ENCODE measurements at regions not wholly inside any gene's neighbourhood (a gene's known extent, or its start where the extent isn't known, plus 50 kb on each side); places are given as distances from the start of the nearest gene placed in this dataset.
"Not testable (repeated sequence)": the region's sequence is repeated elsewhere in the genome, so short reads cannot be mapped to it uniquely, and the experiment has no call there.

GRCh38 chr1:116185161-116185701 is 74.0 kb downstream of the MAB21L3 start:
- no peak overlapping the region for H3K27ac ChIP-seq
- no peak for DNase-seq (ENCODE audit: low read depth, low spot score)

GRCh38 chr1:116189481-116189880 is 78.3 kb downstream of the MAB21L3 start:
- no peak overlapping the region for H3K27ac ChIP-seq
- DNase-seq (ENCODE audit: low read depth, low spot score), result no peak

- no peak overlapping the region for H3K27ac ChIP-seq
These were observed 80.1 kb downstream of the MAB21L3 start for GRCh38 chr1:116191294-116191693.

GRCh38 chr1:116193768-116194167 is 82.6 kb downstream of the MAB21L3 start:
- H3K27ac ChIP-seq, result no peak overlapping the region

More at GRCh38 chr1:116191294-116191693, 80.1 kb downstream of the MAB21L3 start:
- no peak for DNase-seq (ENCODE audit: low read depth, low spot score)

GRCh38 chr1:116194568-116194967 is 83.4 kb downstream of the MAB21L3 start:
- no peak for DNase-seq (ENCODE audit: low read depth, low spot score)
- no peak overlapping the region for H3K27ac ChIP-seq

More at GRCh38 chr1:116193768-116194167, 82.6 kb downstream of the MAB21L3 start:
- no peak for DNase-seq (ENCODE audit: low read depth, low spot score)

GRCh38 chr1:116195077-116195868 is 84.1 kb downstream of the MAB21L3 start:
- H3K27ac ChIP-seq, result no peak overlapping the region
- DNase-seq (ENCODE audit: low read depth, low spot score), result no peak

- not testable (repeated sequence) for H3K27ac ChIP-seq; DNase-seq (ENCODE audit: low read depth, low spot score)
These were observed 89.1 kb downstream of the MAB21L3 start for GRCh38 chr1:116200343-116200742.

GRCh38 chr1:116201911-116202310 is 90.7 kb downstream of the MAB21L3 start:
- no peak overlapping the region for H3K27ac ChIP-seq
- no peak for DNase-seq (ENCODE audit: low read depth, low spot score)

GRCh38 chr1:116203181-116203723 is 92.1 kb downstream of the MAB21L3 start:
- no peak overlapping the region for H3K27ac ChIP-seq
- no peak for DNase-seq (ENCODE audit: low read depth, low spot score)

- no peak overlapping the region for H3K27ac ChIP-seq
- DNase-seq (ENCODE audit: low read depth, low spot score), result no peak
These were observed 92.7 kb downstream of the MAB21L3 start for GRCh38 chr1:116203920-116204319.

- H3K27ac ChIP-seq, result no peak overlapping the region
- no peak for DNase-seq (ENCODE audit: low read depth, low spot score)
These were observed 94.9 kb downstream of the MAB21L3 start for GRCh38 chr1:116205941-116206679.

GRCh38 chr1:116207126-116207735 is 96.0 kb downstream of the MAB21L3 start:
- no peak for DNase-seq (ENCODE audit: low read depth, low spot score)
- no peak overlapping the region for H3K27ac ChIP-seq

GRCh38 chr1:116208136-116208535 is 96.9 kb downstream of the MAB21L3 start:
- DNase-seq (ENCODE audit: low read depth, low spot score), result no peak
- no peak overlapping the region for H3K27ac ChIP-seq

GRCh38 chr1:116211294-116211693 is 100.1 kb downstream of the MAB21L3 start:
- DNase-seq (ENCODE audit: low read depth, low spot score), result no peak
- H3K27ac ChIP-seq, result no peak overlapping the region

GRCh38 chr1:116218922-116219321 is 107.7 kb downstream of the MAB21L3 start:
- no peak overlapping the region for H3K27ac ChIP-seq
- DNase-seq (ENCODE audit: low read depth, low spot score), result no peak

GRCh38 chr1:116219651-116220434 is 108.6 kb downstream of the MAB21L3 start:
- no peak overlapping the region for H3K27ac ChIP-seq
- DNase-seq (ENCODE audit: low read depth, low spot score), result no peak

GRCh38 chr1:116224111-116224510 is 112.9 kb downstream of the MAB21L3 start:
- DNase-seq (ENCODE audit: low read depth, low spot score), result no peak
- H3K27ac ChIP-seq, result no peak overlapping the region

- no peak overlapping the region for H3K27ac ChIP-seq
- no peak for DNase-seq (ENCODE audit: low read depth, low spot score)
These were observed 113.4 kb downstream of the MAB21L3 start for GRCh38 chr1:116224561-116224960.

- no peak for DNase-seq (ENCODE audit: low read depth, low spot score)
- no peak overlapping the region for H3K27ac ChIP-seq
These were observed 114.8 kb downstream of the MAB21L3 start for GRCh38 chr1:116226017-116226416.

- no peak for DNase-seq (ENCODE audit: low read depth, low spot score)
- no peak overlapping the region for H3K27ac ChIP-seq
These were observed 117.3 kb downstream of the MAB21L3 start for GRCh38 chr1:116228511-116228910.
